HEK293T (cell line): ENCODE measurements at regions not wholly inside any gene's neighbourhood (a gene's known extent, or its start where the extent isn't known, plus 50 kb on each side); places are given as distances from the start of the nearest gene placed in this dataset.

Experiments used
- ARNT ChIP-seq: fragments of 450-650 bp; IDR thresholded peaks from 2 replicates; pipeline ENCODE4 v1.6.1; 2017; ENCODE audit warnings: mild to moderate bottlenecking
- BHLHE40 ChIP-seq: fragments of 450-650 bp; IDR thresholded peaks from 2 replicates; pipeline ENCODE4 v1.6.1; 2016; ENCODE audit warnings: mild to moderate bottlenecking, moderate library complexity, borderline replicate concordance
- ELF4 ChIP-seq: fragments of 450-650 bp; IDR thresholded peaks from 2 replicates; pipeline ENCODE4 v1.6.1; 2017; ENCODE audit warnings: antibody characterized with exemption
- FOXK2 ChIP-seq: fragments of 450-650 bp; IDR thresholded peaks from 2 replicates; pipeline ENCODE4 v1.6.1; 2016; ENCODE audit warnings: mild to moderate bottlenecking
- FOXM1 ChIP-seq: fragments of 450-650 bp; IDR thresholded peaks from 2 replicates; pipeline ENCODE4 v1.6.1; 2017; ENCODE audit warnings: mild to moderate bottlenecking, borderline replicate concordance
- NFRKB ChIP-seq: fragments of 450-650 bp; IDR thresholded peaks from 2 replicates; pipeline ENCODE4 v1.6.1; 2016; ENCODE audit warnings: mild to moderate bottlenecking, moderate library complexity
- PKNOX1 ChIP-seq: fragments of 450-650 bp; IDR thresholded peaks from 2 replicates; pipeline ENCODE4 v1.6.1; 2016
- SP1 ChIP-seq: fragments of 450-650 bp; IDR thresholded peaks from 2 replicates; pipeline ENCODE4 v1.6.1; 2017
- SUZ12 ChIP-seq: fragments of 450-650 bp; IDR thresholded peaks from 2 replicates; pipeline ENCODE4 v1.6.1; 2016; ENCODE audit warnings: mild to moderate bottlenecking

DNA sequence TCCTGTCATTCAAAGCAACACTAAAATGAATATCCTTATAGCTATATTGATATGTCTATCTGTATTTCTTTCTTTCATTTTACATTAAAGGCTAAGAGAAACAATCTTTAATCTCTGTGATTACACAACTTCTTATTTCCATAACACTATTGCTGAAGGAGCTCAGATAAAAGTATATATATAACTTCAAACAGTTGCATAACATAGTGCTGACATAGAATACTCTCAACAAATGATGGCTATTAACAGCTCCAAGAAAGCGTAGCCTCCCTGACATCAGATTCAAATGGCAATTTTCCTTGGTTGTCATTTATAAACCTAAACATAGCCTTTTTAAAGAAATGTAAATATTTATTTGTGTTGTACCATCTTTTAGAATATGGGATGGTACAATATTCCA is 116.6 kb upstream of the PTPRG start:
- TF ChIP-seq PKNOX1 = no peak
- no peak for TF ChIP-seq ELF4
- no peak for TF ChIP-seq NFRKB
- no peak for TF ChIP-seq SP1
- no peak for TF ChIP-seq ARNT
- no peak for TF ChIP-seq SUZ12
- TF ChIP-seq FOXM1 = no peak
- TF ChIP-seq BHLHE40 = no peak
- no peak for TF ChIP-seq FOXK2
